ENCODE measurements at regions not wholly inside any gene's neighbourhood (a gene's known extent, or its start where the extent isn't known, plus 50 kb on each side); places are given as distances from the start of the nearest gene placed in this dataset.

GRCh38 chr10:125289461-125289860, 129.1 kb upstream of the CTBP2 start:
- TF ChIP-seq, protein P1, sequence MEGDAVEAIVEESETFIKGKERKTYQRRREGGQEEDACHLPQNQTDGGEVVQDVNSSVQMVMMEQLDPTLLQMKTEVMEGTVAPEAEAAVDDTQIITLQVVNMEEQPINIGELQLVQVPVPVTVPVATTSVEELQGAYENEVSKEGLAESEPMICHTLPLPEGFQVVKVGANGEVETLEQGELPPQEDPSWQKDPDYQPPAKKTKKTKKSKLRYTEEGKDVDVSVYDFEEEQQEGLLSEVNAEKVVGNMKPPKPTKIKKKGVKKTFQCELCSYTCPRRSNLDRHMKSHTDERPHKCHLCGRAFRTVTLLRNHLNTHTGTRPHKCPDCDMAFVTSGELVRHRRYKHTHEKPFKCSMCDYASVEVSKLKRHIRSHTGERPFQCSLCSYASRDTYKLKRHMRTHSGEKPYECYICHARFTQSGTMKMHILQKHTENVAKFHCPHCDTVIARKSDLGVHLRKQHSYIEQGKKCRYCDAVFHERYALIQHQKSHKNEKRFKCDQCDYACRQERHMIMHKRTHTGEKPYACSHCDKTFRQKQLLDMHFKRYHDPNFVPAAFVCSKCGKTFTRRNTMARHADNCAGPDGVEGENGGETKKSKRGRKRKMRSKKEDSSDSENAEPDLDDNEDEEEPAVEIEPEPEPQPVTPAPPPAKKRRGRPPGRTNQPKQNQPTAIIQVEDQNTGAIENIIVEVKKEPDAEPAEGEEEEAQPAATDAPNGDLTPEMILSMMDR (IDR thresholded peaks at IDR 0.05) = no peak
- TF ChIP-seq POLR2A (IDR thresholded peaks at IDR 0.05) = no peak
